ENCODE measurements at regions not wholly inside any gene's neighbourhood (a gene's known extent, or its start where the extent isn't known, plus 50 kb on each side); places are given as distances from the start of the nearest gene placed in this dataset.
"Not testable (repeated sequence)": the region's sequence is repeated elsewhere in the genome, so short reads cannot be mapped to it uniquely, and the experiment has no call there.

DNA sequence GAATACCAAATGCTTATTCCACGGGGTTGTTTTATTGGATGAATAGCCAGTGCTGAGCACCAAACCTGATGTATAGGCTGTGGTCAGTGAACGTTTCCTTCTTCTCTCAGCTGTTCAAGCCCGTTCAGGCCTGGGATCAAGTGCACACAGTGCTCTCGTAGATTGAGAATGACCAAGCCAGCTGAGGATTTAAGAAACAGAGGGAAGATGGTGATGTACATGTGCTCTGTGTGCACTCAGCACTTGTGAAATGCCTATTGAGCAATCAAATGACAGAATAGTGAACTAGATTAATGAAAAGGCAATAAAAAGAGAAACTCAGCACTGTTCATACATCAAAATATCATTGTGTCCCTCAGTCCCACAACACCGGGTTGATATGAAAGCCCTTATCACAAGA, 302.5 kb downstream of the BMPER start:
- DNase-seq (ENCODE audit: low read depth in 2 of 2): no peak

GRCh38 chr7:34208878-34209621, 303.7 kb downstream of the BMPER start:
- DNase-seq (ENCODE audit: low read depth in 2 of 2): no peak

- no peak for DNase-seq (ENCODE audit: low read depth in 2 of 2)
Observed at GRCh38 chr7:34211018-34211417, 305.7 kb downstream of the BMPER start.

- DNase-seq (ENCODE audit: low read depth in 2 of 2): no peak
Observed at GRCh38 chr7:34217972-34218371, 312.6 kb downstream of the BMPER start.

DNA sequence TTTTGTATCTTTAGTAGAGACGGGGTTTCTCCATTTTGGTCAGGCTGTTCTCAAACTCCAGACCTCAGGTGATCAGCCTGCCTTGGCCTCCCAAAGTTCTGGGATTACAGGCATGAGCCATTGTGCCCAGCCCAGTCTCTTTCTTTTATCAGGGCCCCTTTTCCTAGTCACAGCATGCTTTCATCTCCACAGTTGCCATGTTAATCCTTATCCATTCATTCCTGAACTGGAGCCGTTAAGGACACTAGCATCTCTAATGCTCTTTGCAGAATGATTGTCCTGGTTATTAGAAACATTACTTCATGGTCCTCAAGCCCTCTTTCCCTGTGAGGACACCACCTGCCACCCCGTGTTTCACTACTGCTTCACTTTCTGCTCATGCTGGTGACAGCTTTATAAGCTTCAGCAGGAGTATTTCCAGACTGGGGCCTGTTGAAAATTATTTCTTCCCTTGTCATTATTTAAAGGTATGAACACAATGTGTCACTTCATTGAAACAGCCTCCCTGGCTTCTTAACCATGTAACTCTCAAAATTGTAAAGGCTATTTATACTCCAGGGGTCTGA, 313.9 kb downstream of the BMPER start:
- no peak for DNase-seq (ENCODE audit: low read depth in 2 of 2)

DNA sequence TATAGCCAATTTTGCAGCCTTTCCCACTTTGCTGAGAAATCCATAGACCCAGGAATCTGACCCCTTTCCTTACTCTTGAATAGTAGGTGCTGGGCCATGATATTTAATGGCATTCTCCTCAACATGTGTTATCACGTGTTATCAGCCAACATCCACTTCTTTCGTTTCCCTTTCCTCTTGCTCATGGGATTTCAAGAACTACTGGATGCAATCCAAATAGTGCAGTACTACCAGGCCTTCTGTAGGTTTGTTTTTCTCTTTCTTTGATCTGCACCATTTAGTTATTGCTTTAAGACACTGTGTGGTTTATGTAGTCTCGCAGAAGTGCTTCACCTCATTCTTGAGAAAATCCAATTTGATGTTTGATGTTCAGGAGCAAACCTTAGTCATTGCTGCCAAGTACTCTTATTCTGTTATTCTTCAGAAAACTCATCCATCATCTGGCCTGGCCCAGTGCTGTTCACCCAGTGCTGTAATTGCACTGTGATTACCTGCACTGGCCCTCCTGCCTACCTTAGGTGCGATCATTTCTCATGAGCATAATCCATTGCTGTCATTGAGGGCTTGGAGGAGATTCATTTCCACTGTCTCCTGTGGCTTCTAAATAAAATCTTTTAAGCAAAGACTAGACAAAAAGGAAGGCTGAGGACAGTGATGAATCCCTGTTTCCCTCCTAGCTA, 315.3 kb downstream of the BMPER start:
- no peak for DNase-seq (ENCODE audit: low read depth in 2 of 2)

DNA sequence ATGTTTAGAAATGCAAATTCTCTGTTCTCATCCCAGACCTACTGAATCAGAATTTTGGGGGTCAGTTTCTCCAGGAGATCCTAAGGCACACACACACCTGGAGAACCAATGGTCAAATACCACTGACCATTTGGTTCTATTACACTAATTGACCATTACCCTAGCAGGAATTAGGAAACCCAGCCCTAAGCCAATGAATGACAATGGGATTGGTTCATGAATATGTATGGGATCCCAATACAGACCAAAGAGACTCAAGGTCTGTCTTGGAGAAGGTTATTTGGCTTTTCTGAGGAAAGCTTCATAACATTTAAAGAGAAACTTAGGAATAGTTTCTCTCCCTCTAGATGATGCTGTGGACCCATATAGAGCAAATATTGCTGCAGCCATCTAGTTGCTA, 317.0 kb downstream of the BMPER start:
- no peak for DNase-seq (ENCODE audit: low read depth in 2 of 2)

DNA sequence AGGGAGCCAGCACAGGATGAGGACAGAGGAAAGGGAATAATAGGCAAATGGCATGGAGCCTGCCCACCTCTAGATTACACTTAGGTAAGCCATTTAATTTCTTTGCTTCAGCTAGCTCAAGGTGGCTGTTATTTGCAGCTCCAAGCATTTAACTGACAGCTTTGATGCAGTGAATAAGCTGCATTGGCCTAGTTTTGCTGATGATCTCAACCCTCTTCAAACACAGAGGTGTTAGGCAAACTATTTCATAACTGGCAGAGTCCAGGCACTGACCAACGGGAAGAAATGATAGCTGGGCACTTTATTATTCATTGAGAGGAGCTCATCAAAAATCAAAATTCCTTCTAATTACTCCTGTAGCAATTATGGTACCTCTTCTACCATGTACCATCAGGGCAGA, 317.4 kb downstream of the BMPER start:
- no peak for DNase-seq (ENCODE audit: low read depth in 2 of 2)

GRCh38 chr7:34224281-34224680, 318.9 kb downstream of the BMPER start:
- no peak for DNase-seq (ENCODE audit: low read depth in 2 of 2)

GRCh38 chr7:34225193-34225592, 319.9 kb downstream of the BMPER start:
- no peak for DNase-seq (ENCODE audit: low read depth in 2 of 2)

- no peak for DNase-seq (ENCODE audit: low read depth in 2 of 2)
Observed at GRCh38 chr7:34227525-34227924, 322.2 kb downstream of the BMPER start.

DNA sequence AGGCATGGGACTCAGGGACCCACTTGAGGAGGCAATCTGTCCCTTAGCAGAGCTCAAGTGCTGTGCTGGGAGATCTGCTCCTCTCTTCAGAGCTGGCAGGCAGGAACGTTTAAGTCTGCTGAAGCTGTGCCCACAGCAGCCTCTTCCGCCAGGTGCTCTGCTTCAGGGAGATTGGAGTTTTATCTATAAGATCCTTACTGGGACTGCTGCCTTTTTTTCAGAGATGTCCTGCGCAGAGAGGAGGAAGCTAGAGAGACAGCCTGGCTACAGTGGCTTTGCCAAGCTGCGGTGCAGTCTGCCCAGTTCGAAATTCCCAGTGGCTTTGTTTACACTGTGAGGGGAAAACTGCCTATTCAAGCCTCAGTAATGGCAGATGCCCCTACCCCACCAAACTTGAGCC, 329.8 kb downstream of the BMPER start:
- DNase-seq (ENCODE audit: low read depth in 2 of 2): not testable (repeated sequence)

- DNase-seq (ENCODE audit: low read depth in 2 of 2): no peak
Observed at GRCh38 chr7:34236057-34236456, 330.7 kb downstream of the BMPER start.

GRCh38 chr7:34236839-34237492, 331.6 kb downstream of the BMPER start:
- no peak for DNase-seq (ENCODE audit: low read depth in 2 of 2)

- DNase-seq (ENCODE audit: low read depth in 2 of 2): no peak
Observed at GRCh38 chr7:34237493-34237849, 332.1 kb downstream of the BMPER start.

- DNase-seq (ENCODE audit: low read depth in 2 of 2): no peak
Observed at GRCh38 chr7:34240417-34240816, 335.1 kb downstream of the BMPER start.

- no peak for DNase-seq (ENCODE audit: low read depth in 2 of 2)
Observed at GRCh38 chr7:34242391-34242790, 337.1 kb downstream of the BMPER start.

DNA sequence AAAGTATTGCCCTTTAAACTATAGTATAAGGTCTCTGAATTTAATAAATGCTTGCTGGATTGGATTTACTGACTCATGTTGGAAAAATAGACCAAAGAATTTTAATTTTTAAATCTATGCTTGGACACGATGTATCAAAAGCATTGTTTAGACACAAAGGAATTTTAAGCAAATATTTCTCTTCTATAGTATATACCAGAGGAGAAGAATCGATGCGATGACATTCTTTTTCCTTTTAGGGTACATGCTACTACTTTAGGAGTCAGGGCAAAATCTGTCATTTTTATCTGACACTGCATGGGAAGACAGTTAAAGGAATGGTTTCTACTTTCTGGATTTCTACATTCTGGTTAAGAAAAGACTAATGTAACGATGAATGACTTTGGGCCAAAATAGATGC, 339.9 kb downstream of the BMPER start:
- DNase-seq (ENCODE audit: low read depth in 2 of 2): no peak

DNA sequence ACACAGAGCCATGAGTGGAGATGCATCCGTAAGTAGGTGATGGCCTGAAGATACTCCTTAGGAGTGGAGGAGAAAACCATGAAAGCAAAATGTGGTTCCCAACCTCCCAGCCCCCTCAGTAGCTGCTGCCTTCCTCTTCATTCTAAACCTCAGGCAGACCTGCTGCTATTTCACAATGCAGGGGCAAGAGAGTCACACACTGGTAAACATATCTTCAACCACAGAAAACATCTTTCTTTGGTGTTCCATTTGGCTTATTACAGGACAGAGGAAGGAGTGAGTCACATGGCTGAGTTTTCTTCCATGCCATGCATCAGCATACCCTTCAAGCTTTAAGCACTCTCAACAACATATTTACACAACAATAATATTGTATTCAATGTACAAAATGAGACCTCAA, 342.1 kb downstream of the BMPER start:
- no peak for DNase-seq (ENCODE audit: low read depth in 2 of 2)

GRCh38 chr7:34249192-34249591, 343.9 kb downstream of the BMPER start:
- DNase-seq (ENCODE audit: low read depth in 2 of 2): no peak

DNA sequence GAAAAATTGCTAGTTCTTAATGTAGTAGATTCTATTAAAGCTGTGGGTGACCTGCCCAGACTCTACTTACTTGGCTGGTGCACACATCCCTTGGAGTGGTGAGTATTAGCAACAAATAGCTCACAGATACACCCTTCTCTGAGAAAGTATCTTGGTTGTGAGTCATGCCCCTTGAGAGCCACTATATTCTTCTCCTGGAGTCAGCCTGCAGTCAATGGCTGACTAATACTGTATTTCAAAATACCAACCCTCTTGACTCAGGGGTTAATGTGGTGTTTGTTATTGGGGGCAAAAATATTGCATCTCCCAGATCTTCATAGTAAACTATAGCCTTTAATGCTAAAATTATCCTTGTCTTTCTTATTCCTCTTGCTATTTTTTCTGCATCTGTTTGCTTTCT, 354.9 kb downstream of the BMPER start:
- no peak for DNase-seq (ENCODE audit: low read depth in 2 of 2)

DNA sequence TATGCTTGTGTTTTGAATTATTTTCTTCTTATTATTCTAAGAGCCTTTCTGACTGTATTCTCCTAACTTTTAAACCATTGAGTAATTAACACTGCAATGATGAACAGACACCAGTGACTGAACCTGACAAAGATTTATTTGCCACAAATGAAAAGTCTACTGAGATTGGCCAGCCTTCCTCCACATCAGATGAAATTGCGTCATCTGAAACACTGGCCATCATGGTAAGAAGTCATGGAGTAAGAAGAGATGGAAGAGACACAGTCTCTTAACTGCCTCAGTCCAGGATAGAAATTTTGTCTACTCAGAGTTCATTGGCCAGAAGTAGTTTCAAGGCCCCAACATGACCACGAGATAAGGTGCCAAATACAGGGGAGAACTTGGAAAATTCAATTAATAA, 357.8 kb downstream of the BMPER start:
- no peak for DNase-seq (ENCODE audit: low read depth in 2 of 2)

- DNase-seq (ENCODE audit: low read depth in 2 of 2): no peak
Observed at GRCh38 chr7:34269084-34269483, 363.7 kb downstream of the BMPER start.
